CD4-positive, alpha-beta T cell treated with Interleukin-6 for 4 hours (primary cell): ENCODE measurements at regions not wholly inside any gene's neighbourhood (a gene's known extent, or its start where the extent isn't known, plus 50 kb on each side); places are given as distances from the start of the nearest gene placed in this dataset.
A peak's percentile ranks its signal among the peaks of the same experiment; 100 is the strongest.
"Not testable (repeated sequence)": the region's sequence is repeated elsewhere in the genome, so short reads cannot be mapped to it uniquely, and the experiment has no call there.

Experiments
- DNase-seq: peaks from one replicate; pipeline ENCODE4 v3.0.0-alpha.2; 2020; ENCODE audit warnings: mixed read lengths

- not testable (repeated sequence) for DNase-seq
These were observed 2834.1 kb downstream of the RPIA start for GRCh38 chr2:91525587-91525986.

DNA sequence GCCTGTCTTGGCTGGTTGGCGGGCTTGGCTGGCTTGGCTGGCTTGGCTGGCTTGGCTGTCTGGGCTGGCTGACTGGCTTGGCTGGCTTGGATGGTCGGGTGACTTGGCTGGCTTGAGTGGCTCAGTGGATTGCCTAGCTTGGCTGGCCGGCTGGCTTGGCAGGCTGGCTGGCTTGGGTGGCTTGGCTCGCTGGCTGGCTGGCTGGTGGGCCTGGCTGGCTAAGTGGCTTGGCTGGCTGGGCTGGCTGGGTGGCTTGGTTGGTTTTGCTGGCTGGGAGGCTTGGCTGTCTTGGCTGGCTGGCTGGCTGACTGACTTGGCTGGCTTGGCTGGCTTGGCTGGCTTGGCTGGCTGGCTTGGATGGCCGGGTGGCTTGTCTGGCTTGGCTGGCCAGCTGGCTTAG, 2834.6 kb downstream of the RPIA start:
- not testable (repeated sequence) for DNase-seq

- DNase-seq, result peak; percentile 2
These were observed 2835.6 kb downstream of the RPIA start for GRCh38 chr2:91527056-91527455.

DNA sequence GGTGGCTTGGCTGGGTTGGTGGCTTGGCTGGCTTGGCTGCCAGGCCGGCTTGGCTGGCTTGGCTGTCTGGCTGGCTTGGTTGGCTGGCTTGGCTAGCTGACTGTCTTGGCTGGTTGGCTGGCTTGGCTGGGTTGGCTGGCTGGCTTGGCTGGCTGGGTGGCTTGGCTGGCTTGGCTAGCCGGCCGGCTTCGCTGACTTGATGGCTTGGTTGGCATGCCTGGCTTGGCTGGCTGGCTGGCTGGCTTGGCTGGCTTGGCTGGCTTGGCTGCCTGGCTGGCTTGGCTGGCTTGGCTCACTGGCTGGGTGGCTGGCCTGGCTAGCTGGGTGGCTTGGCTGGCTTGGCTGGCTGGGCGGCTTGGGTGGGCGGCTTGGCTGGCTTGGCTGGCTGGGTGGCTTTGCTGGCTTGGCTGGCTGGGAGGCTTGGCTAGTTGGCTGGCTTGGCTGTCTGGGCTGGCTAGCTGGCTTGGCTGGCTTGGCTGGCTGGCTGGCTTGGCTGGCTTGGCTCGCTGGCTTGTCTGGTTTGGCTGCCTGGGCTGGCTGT, 2836.1 kb downstream of the RPIA start:
- DNase-seq, result peak; percentile 1

GRCh38 chr2:91528361-91528760, 2836.9 kb downstream of the RPIA start:
- peak; percentile 0 for DNase-seq

GRCh38 chr2:91536109-91536508, 2844.6 kb downstream of the RPIA start:
- not testable (repeated sequence) for DNase-seq

DNA sequence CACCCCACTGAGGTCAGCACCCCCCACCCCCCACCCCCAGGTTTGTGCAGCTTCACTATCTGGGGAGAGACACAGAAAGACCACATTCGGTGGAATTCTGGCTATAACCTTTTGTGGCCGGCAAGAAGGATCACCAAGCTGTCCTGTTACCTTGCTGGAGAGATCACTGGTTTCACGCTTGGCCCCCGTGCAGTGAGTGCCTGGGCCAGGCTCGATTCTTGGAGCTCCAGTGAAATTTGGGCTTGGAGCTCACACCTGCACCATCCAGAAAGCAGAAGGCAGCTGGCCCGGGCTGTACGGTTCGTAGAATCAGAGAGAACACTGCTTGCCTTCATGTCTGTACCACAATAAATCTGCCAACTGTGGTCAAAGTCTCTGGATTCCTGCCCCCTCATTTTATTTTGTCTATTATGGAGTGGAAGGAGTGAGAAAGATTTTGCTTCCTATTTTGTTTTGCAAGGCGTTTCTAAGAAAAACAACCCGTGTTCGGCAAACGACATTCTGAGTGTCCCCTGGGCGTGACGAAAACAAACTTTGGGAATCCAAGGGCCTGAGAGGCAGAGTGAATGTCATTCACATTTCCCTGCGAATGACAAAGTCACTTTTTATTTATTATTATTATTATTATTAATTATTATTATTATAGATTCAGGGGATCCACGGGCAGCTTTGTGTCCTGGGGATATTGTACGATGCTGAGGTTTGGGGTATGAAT, 2845.2 kb downstream of the RPIA start:
- not testable (repeated sequence) for DNase-seq

- not testable (repeated sequence) for DNase-seq
These were observed 2857.8 kb downstream of the RPIA start for GRCh38 chr2:91549316-91549715.

GRCh38 chr2:91558234-91558633, 2866.8 kb downstream of the RPIA start:
- DNase-seq, result not testable (repeated sequence)

DNA sequence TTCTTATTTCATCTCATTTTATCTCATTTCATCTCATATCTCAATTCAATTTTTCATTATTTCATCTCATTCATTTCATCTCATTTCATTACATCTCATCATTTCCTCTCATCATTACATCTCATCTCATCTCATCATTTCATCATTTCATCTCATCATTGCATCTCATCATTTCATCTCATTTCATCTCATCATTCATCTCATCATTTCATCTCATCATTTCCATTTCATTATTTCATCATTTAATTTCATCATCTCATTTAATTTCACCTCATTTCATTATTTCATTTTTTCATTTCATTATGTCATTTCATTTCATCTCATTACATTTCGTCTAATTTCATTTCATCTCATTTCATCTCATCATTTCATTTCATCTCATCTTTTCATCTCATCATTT, 2867.8 kb downstream of the RPIA start:
- DNase-seq, result not testable (repeated sequence)

DNA sequence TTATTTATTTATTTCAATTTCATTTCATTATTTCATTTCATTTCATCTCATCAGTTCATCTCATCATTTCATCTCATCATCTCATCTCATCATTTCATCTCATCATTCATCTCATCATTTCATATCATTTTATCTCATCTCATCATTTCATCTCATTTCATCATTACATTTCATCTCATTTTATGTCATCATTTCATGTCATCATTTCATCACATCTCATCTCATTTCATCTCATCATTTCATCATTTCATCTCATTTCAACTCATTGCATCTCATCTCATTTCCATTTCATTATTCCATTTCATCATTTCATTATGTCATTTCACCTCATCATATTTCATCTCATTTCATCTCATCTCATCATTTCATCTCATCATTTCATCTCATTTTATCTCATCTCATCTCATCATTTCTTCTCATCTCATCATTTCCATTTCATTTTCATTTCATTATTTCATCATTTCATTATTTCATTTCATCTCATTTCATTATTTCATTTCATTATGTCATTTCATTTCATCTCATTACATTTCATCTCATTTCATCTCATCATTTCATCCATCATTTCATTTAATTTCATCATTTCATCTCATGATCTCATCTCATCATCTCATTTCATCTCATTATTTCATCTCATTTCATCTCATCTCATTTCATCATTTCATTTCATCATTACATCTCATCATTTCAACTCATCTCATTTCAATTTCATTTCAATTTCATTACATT, 2868.6 kb downstream of the RPIA start:
- DNase-seq, result not testable (repeated sequence)

- not testable (repeated sequence) for DNase-seq
These were observed 2870.7 kb downstream of the RPIA start for GRCh38 chr2:91562184-91562583.

DNA sequence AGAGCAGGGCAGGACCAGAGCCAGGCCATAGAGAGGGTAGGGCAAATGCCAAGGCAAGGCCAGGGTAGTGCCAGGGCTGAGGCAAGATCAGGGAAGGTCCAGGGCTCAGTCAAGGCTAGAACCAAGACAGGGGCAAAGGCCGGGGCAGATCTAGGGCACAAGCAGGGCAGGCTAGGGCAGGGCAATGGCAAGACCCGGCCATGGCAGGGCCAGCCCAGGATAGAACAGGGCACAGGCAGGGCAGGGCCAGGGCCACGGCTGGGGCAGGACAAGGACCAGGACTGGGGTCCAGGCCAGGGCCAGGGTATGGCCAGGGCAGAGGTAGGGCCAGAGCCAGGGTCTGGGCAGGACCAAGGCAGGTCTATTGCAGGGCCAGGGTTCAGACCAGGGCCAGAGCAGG, 2873.2 kb downstream of the RPIA start:
- DNase-seq, result not testable (repeated sequence)

DNA sequence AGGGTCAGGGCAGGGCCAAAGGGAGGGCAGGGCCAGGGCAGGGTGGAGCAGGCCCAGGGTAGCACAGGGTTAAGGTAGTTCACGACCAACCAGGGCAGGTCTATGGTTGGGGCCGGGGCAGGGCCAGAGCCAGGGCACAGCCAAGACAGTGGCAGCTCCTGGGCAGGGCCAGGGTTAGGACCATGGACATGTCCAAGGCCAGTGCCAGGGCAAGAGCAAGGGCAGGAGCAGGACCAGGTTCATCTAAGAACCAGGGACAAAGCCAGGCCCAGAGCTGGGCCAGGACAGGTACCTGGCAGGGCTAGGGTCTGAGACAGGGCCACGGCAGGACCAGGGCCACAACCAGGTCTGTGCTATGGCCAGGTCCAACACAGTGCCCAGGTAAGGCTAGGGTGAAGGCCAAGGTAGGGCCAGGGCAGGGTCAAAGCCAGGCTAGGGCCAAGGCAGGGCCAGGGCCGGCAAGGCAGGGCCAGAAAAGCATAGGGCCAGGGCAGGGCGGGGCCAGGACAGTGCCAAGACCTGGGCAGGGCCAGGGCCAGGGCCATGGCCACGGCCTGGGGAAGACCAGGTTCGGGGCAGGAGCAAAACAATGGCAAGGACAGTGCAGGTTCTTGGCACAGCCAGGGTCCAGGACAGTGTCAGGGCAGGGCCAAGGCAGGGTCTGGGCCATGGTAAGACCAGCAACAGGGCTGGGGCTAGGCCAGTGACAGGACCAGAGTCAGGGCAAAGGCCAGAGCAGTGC, 2874.4 kb downstream of the RPIA start:
- not testable (repeated sequence) for DNase-seq

DNA sequence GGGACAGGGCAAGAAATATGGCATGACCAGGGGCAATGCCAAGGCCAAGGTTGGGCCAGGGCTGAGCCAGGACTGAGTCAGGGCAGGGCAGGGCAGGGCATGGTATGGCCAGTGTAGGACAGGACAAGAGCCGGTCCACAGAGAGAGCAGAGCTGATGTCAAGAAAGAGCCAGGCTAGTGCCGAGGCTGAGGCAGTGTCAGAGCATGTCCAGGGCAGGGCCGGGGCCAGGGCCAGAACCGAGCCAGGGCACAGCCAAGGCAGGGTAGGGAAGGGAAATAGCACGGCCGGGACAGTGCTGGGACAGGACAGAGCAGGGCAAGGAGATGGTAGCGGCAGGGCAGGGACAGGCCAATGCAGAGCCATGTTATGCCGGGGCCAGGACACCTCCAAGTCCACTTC, 2875.1 kb downstream of the RPIA start:
- DNase-seq, result not testable (repeated sequence)

DNA sequence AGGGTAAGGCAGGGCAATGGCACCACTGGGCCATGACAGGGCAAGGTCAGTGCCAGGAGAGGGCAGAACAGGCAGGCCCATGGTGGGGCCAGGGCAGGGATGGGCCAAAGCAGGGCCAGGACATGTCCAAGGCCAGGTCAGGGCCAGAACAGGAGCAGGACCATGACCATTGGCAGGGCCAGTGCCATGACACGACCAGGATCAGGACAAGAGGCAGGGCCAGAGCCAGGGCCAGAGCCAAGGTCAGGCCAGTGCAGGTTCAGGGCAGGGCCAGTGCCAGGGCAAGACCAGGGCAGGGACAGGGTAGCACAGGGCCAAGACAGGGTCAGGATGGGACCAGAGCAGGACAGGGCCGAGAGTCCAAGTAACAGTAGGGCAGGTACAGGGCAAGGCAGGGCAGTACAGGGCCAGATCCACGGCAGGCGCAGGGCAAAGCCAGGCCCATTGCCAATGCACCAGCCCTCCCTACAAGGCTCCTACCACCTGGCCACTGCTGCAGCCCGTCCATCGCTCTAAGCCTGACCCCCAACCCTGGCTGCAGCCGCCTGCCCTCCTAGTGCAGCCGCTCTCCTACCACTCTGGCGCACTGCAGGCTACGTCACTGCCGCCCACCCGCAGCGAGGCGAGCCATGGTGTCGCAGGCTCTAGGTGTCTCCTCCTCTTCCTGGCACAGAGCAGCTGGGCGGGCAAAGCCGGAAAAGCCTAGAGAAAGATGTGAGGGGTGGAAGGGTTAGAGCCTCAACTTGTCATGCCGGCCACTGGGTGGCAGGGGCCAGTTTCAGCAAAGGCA, 2876.3 kb downstream of the RPIA start:
- not testable (repeated sequence) for DNase-seq

GRCh38 chr2:91568391-91569338, 2877.2 kb downstream of the RPIA start:
- not testable (repeated sequence) for DNase-seq

- DNase-seq, result peak; percentile 1
These were observed 2879.9 kb downstream of the RPIA start for GRCh38 chr2:91571239-91571923.

DNA sequence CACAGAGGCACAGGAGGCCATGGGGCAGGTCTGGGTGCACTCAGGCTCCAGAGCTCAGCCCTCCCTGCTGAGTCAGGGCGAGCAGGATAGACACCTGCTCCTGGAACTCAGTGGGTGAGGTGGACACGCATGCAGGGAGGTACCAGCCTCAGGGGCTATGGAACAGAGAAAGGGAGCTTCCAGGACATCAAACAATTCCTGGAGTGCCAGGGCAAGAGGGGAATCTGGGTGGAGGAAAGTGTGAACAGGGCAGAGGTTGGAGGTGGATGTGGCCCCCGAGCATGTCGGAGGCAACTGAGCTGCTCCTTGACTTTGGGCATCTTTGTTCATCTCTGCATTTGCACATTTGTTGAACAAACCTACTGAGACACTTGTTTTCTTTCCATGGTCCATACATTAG, 2881.5 kb downstream of the RPIA start:
- DNase-seq, result not testable (repeated sequence)

GRCh38 chr2:91573755-91574154, 2882.3 kb downstream of the RPIA start:
- DNase-seq, result not testable (repeated sequence)
